Skeletal muscle satellite cell (primary cell): ENCODE measurements at regions not wholly inside any gene's neighbourhood (a gene's known extent, or its start where the extent isn't known, plus 50 kb on each side); places are given as distances from the start of the nearest gene placed in this dataset.

Source experiments
- H3K27me3 ChIP-seq: 2 replicates; pipeline ENCODE4 v1.7.0; 2013; ENCODE audit warnings: low read length; ENCODE audit not compliant: control insufficient read depth, insufficient read depth
- H3K36me3 ChIP-seq: 2 replicates; pipeline ENCODE4 v1.7.0; 2013; ENCODE audit warnings: mild to moderate bottlenecking, control low read depth, low read length; ENCODE audit not compliant: insufficient read depth
- H3K4me1 ChIP-seq: 2 replicates; pipeline ENCODE4 v1.7.0; 2013; ENCODE audit warnings: low read length; ENCODE audit not compliant: control insufficient read depth, insufficient read depth
- H3K4me2 ChIP-seq: 2 replicates; pipeline ENCODE4 v1.7.0; 2013; ENCODE audit warnings: mild to moderate bottlenecking, low read length
- H3K4me3 ChIP-seq: 2 replicates; pipeline ENCODE4 v1.7.0; 2013; ENCODE audit warnings: low read length
- H3K9ac ChIP-seq: 2 replicates; pipeline ENCODE4 v1.7.0; 2013; ENCODE audit warnings: mild to moderate bottlenecking, low read depth, low read length, moderate library complexity
- H3K9me3 ChIP-seq: replicated peaks from 2 replicates; pipeline ENCODE4 v1.7.0; 2013; ENCODE audit warnings: mild to moderate bottlenecking, control low read depth, low read length

DNA sequence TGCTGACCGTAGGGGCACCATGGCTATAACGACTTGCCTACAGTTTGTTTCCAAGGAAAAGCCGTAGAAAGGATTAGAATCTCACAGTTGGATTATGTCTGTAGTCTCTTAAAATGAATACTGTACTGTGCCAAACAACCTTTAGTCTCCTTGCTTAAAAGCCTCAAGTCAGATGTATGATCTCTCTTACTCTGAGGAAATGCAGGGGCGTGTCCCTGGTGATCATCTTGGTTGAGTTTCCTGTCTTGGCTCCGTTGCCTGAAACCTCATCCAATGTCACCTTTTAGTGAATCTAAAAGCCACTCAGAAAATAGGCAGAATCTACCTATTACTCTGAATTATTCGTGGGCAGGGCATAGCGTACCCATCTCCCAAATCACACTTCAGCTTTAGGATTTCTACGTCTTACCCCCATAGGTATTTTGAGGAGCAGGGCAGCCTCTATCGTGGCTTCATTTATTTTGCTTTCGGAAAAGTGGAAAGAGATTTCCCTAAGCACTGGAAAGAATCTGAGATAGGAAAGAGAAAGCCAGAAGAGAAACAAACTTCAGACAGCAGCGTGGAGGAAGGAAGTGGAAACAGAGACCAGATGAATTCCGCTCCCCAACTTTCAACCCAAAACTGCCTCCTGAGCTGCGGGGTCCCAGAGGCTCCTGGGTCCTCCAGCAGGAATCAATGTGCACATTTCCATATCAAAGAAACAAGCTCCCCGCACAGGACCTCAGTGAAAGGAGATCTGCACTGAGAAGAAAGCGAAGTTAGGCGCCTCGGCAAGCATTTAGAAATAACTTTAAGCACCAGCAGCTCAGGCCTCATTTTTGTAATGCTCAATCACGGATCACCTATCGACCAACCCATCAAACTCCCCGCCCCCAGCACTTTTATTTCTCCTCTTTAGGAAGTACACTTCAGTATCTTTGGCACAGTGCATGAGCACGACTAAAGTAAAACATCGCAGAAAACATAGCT is 245.8 kb downstream of the ETS1 start:
- Histone ChIP-seq H3K9ac (no peak overlapping the region), H3K4me3 (no peak overlapping the region), H3K4me1 (peaks cover 6% of the 10 kb centered on the region), H3K27me3 (no peaks in the 10 kb centered on the region), H3K4me2 (no peak overlapping the region), H3K9me3 (no peaks in the 10 kb centered on the region), H3K36me3 (no peaks in the 10 kb centered on the region)

DNA sequence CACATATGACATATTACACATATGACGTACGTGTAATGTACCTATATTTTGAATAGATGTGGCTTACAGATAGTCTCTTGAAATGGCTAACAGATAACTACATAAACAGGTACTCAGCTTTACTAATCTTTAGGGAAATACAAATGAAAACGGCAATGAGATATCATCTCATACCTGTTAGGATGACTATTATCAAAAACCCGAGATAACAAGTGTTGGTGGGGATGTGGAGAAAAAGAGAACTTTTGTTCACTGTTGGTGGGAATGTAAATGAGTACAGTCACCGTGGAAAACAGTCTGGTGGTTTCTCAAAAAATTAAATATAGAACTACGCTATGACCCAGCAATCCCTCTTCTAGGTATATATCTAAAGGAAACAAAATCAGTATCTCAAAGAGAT is 247.6 kb downstream of the ETS1 start:
- no peak overlapping the region for H3K4me3 ChIP-seq
- H3K9me3 ChIP-seq = no peaks in the 10 kb centered on the region
- H3K4me1 ChIP-seq = peaks cover 15% of the 10 kb centered on the region
- H3K36me3 ChIP-seq = no peaks in the 10 kb centered on the region
- H3K27me3 ChIP-seq = no peaks in the 10 kb centered on the region
- no peak overlapping the region for H3K9ac ChIP-seq
- no peak overlapping the region for H3K4me2 ChIP-seq

DNA sequence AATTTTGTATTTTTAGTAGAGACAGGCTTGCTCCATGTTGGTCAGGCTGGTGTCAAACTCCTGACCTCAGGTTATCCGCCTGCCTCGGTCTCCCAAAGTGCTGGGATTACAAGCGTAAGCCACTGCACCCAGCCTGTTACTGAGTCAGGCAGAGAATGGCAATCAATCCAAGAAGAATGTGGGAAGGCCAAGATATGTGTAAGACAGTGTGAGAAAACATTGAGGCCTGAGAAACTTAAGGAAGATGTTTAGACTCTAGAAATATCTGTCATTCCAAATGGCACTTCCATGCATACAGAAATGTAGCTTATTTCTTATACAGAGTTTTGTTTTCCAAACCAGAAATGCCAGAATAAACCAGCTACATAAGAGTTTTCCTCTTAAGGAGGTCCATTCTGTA is 248.5 kb downstream of the ETS1 start:
- Histone ChIP-seq H3K4me1 (peaks cover 15% of the 10 kb centered on the region), H3K9ac (no peak overlapping the region), H3K4me3 (no peak overlapping the region), H3K27me3 (no peaks in the 10 kb centered on the region), H3K4me2 (no peak overlapping the region), H3K36me3 (no peaks in the 10 kb centered on the region), H3K9me3 (no peaks in the 10 kb centered on the region)

DNA sequence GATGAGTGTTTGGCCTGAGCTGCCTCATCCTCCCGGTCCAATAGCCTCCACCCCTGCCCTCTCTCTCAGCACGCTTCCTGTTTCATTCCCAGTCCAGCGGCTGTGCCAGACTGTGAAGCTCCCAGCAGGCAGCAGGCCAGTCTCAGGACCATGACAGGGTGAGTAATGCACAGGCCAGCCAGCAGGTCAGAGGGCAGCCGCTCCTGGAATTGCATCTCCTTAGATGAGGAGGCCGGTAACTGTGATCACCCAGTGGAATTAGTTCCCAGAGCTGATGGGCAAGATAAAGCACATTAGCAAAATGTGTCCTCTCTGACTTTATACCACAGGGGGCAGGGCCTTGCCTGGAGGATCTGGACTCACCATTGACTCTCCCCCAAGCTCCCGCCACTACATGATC is 251.2 kb downstream of the ETS1 start:
- Histone ChIP-seq H3K36me3 (no peaks in the 10 kb centered on the region), H3K4me3 (no peak overlapping the region), H3K9ac (no peak overlapping the region), H3K27me3 (no peaks in the 10 kb centered on the region), H3K4me2 (no peak overlapping the region), H3K9me3 (no peaks in the 10 kb centered on the region), H3K4me1 (peaks cover 10% of the 10 kb centered on the region)

DNA sequence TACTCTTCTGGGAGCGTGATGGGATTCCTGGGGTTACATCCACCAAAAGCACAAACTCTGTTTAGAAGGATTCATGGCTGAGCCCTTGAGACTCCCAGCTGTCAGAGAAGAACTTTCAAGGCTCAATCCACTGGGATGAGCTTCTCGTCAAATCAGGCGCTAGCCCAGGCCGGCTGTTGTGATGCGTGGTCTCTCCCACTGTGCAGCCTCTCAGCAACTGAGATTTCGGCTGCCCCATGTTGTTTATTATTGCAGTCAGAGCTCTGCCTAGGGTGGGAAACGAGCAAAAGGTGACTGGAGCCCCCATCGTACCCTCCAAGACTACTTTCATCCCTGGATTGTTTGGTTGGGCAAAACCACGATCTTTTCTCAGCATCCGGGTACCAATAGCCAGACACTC is 251.6 kb downstream of the ETS1 start:
- Histone ChIP-seq H3K27me3 (no peaks in the 10 kb centered on the region), H3K4me1 (peaks cover 10% of the 10 kb centered on the region), H3K4me3 (no peak overlapping the region), H3K9me3 (no peaks in the 10 kb centered on the region), H3K36me3 (no peaks in the 10 kb centered on the region), H3K9ac (no peak overlapping the region), H3K4me2 (no peak overlapping the region)

DNA sequence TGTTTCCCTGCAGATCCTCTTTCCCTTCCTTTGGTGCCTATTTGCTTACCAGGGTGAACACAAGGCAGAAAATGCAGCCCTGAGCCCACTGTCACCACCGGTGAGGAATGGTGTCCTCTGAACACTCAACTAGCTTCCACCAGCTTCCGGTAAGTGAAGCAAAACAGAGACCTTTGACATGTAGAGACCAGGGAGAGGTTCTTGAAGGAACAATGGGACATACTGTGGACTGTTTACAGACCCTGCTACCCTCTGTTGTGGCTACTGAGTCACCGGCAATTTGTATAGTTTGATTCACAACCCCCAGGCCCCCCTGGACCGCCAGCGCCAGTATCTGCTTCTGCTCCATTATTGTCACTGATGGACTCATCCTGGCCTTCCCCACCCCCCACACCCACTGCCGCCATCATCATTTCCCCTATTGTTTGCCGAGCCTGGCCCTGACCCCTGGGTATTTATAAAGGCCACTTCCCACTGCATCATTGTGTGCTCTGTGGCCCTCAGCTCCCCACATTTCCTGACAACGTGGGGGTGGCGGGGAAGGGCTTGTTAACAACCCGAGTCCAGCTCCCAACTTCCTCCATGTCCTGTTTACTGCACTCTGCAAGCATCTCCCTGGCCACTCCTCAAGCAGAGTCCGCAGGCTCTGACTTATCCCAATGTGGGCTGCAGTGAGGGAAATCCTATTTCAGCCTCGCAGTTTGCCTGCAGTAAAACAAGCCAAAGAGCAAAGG is 252.9 kb downstream of the ETS1 start:
- Histone ChIP-seq H3K4me1 (peaks cover 10% of the 10 kb centered on the region), H3K9ac (no peak overlapping the region), H3K27me3 (no peaks in the 10 kb centered on the region), H3K4me2 (no peak overlapping the region), H3K9me3 (no peaks in the 10 kb centered on the region), H3K4me3 (no peak overlapping the region), H3K36me3 (no peaks in the 10 kb centered on the region)

DNA sequence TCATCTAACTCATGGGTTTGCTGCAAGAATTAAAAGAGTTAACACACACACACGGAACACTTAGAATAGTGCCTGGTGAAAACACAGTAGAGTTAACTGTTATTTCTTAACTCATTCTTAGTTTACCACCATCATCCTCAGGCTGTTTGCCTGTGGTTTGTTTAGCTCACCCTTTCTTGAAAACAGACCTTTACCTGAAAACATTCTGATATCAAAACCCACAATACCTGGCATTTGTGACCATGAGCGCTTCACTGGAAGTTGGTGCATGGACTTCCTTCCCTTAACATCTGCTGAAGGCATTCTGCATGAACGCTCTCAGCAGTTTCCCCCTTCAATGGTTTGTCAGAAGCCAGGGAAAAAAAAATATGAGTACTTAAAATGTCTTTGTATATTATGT is 256.0 kb downstream of the ETS1 start:
- Histone ChIP-seq H3K9me3 (no peaks in the 10 kb centered on the region), H3K36me3 (no peaks in the 10 kb centered on the region), H3K9ac (no peak overlapping the region), H3K4me3 (no peak overlapping the region), H3K27me3 (no peaks in the 10 kb centered on the region), H3K4me1 (peaks cover 7% of the 10 kb centered on the region), H3K4me2 (no peak overlapping the region)

DNA sequence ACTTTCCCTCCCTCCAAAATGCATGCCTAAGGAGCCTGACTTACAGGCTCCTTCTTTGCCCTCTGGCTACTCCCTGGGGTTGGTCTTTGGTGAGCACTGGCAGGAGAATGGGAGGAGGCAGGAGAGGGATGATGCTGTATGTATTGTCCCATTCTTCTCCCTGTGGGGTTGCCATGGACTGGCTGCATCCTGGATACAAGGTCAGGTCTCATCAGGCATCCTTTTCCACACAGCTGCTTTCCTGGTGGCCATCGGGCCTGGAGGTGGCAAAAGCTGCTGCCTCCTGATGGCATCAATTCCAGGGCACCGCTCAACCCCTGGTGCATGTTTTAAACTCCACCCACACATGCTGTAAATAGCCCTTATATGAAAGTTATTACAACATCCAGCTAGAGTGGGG is 257.2 kb downstream of the ETS1 start:
- Histone ChIP-seq H3K27me3 (no peaks in the 10 kb centered on the region), H3K9ac (no peak overlapping the region), H3K4me1 (no peaks in the 10 kb centered on the region), H3K36me3 (no peaks in the 10 kb centered on the region), H3K4me3 (no peak overlapping the region), H3K9me3 (no peaks in the 10 kb centered on the region), H3K4me2 (no peak overlapping the region)

DNA sequence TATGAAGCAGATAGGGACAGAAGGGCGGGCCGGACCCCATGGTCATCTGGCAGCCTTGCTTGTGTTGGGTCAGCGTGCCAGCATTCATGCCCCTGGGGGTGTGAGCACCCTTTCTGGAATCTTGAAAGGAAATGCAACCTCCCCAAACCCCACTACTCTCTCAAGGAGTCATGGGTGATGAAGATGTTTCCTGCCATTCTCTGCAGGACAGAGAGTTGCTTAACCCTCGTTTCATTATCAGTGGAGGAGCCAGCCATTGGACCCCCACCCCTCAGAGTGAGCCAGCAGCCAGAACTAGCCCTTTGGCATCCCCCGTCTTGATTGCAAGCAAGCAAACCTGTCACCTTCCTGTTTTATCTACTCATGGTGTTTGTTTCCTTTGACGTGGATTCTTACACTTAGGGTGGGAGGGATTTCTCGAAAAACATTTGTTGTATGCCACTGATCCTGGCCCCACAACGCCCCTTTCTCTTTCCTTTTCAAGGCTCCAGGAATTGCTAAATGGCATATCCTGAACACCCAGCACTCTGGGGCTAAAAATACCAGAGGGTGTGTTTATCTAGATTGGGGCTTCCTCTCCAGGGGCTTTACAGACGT is 258.3 kb downstream of the ETS1 start:
- Histone ChIP-seq H3K9me3 (no peaks in the 10 kb centered on the region), H3K27me3 (no peaks in the 10 kb centered on the region), H3K4me2 (no peak overlapping the region), H3K36me3 (no peaks in the 10 kb centered on the region), H3K4me3 (no peak overlapping the region), H3K4me1 (no peaks in the 10 kb centered on the region), H3K9ac (no peak overlapping the region)

DNA sequence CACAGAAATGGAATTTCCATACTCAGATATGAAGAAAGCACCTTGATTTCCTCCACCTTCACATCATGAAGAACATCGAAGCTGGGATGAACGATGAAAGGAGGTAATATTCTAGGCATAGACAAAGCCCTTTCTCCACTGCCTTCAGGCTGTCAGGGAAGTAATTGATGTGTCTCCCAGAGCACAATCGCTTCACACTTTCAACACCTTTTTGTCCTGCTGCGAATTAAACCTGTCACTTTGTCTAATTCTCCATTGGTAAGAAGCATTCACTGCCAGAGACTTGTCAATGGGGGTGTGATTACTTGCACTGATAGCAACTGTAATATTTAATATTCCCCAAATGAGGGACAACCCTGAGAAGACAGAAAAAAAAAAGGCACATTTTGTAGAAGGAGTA is 260.1 kb downstream of the ETS1 start:
- no peaks in the 10 kb centered on the region for H3K36me3 ChIP-seq

DNA sequence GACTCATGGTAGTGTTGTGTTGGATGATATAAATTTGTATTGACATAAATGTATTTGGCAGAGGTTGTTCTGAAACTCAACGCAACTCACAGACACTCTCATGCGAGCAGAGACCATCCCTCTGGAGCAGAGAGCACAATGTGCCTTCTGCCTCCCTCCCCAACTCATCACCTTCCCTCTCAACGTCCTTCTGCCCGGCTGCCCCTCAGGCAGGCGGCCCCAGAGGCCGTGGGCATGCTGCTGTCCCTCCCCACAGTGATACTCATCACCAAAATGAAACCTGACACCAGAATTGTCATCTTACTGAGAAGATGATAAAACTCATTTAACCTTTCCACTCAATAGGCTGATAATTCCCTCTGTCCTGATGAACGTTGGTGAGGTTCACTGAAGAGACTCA is 260.6 kb downstream of the ETS1 start:
- Histone ChIP-seq H3K4me1 (no peaks in the 10 kb centered on the region), H3K4me2 (no peak overlapping the region), H3K9me3 (no peaks in the 10 kb centered on the region), H3K27me3 (no peaks in the 10 kb centered on the region), H3K36me3 (no peaks in the 10 kb centered on the region), H3K9ac (no peak overlapping the region), H3K4me3 (no peak overlapping the region)

More for the DNA sequence above, 260.1 kb downstream of the ETS1 start:
- no peak overlapping the region for H3K4me3 ChIP-seq
- no peaks in the 10 kb centered on the region for H3K27me3 ChIP-seq
- H3K9ac ChIP-seq = no peak overlapping the region
- H3K9me3 ChIP-seq = no peaks in the 10 kb centered on the region
- H3K4me2 ChIP-seq = no peak overlapping the region
- no peaks in the 10 kb centered on the region for H3K4me1 ChIP-seq
